ENCODE measurements at regions not wholly inside any gene's neighbourhood (a gene's known extent, or its start where the extent isn't known, plus 50 kb on each side); places are given as distances from the start of the nearest gene placed in this dataset.

- Histone ChIP-seq H3K36me3 (ENCODE audit: control insufficient read depth, insufficient read depth, low read length) (no peaks in the 10 kb centered on the region), H3K9ac (ENCODE audit: low read depth, low read length) (no peak overlapping the region), H4K8ac (ENCODE audit: low read depth in 2 of 2, low read length in 2 of 2) (peak overlapping the region in 1 of 2 experiments; percentile 68; a peak in 3 of 4 replicates), H2BK20ac (ENCODE audit: low read depth, low read length) (peak overlapping the region; percentile 59; the same call in 1 of the 2 replicates), H2BK15ac (ENCODE audit: low read depth, low read length) (no peak overlapping the region), H3K23ac (ENCODE audit: low read depth, low read length) (no peak overlapping the region), H2AK9ac (replicated peaks; ENCODE audit: low read depth, low read length, poor library complexity) (no peak overlapping the region), H3K14ac (replicated peaks; ENCODE audit: low read depth, low read length) (peak overlapping the region; percentile 58; the same call in 1 of the 2 replicates), H3K27ac (ENCODE audit: insufficient read depth, low read length) (no peak overlapping the region; the same call in 1 of the 2 replicates), H3K27me3 (ENCODE audit: control insufficient read depth, insufficient read depth, low read length) (no peaks in the 10 kb centered on the region), H3K79me1 (ENCODE audit: low read depth in 1 of 2, low read length in 2 of 2) (no peaks in the 10 kb centered on the region), H3K4ac (ENCODE audit: low read depth, low read length) (peak overlapping the region; percentile 69), H3K4me1 (ENCODE audit: control insufficient read depth, insufficient read depth, low read length) (peaks cover 7% of the 10 kb centered on the region), H2BK120ac (ENCODE audit: low read depth, low read length) (peak overlapping the region; percentile 74), H3K9me1 (ENCODE audit: insufficient read depth, low read length) (peaks cover 5% of the 10 kb centered on the region; the same call in 1 of the 2 replicates), H4K91ac (ENCODE audit: insufficient read depth, low read depth, low read length) (peak overlapping the region; percentile 50; the same call in 1 of the 2 replicates), H2BK5ac (ENCODE audit: low read depth, low read length, poor library complexity, severe bottlenecking) (peak overlapping the region; percentile 21), H3K18ac (ENCODE audit: low read depth, low read length) (peak overlapping the region; percentile 45; the same call in 1 of the 2 replicates), H3K4me3 (ENCODE audit: insufficient read depth, low read depth, low read length) (no peak overlapping the region), H3K56ac (ENCODE audit: extremely low read depth, insufficient read depth, low read length) (no peak overlapping the region), H3K9me3 (ENCODE audit: control insufficient read depth, insufficient read depth, low read length) (no peaks in the 10 kb centered on the region), H2AK5ac (ENCODE audit: low read depth, low read length) (peak overlapping the region; percentile 68), H2AFZ (replicated peaks; ENCODE audit: low read length, poor library complexity) (peak overlapping the region; percentile 76), H4K5ac (ENCODE audit: low read depth, low read length) (no peak overlapping the region), H4K20me1 (ENCODE audit: insufficient read depth, low read length) (no peaks in the 10 kb centered on the region), H3K4me2 (ENCODE audit: low read depth, low read length) (peak overlapping the region; percentile 30; the same call in 1 of the 2 replicates)
- WGBS, 2 experiments (ENCODE audit: extremely low coverage in 2 of 2, insufficient read length in 1 of 2), result 100% methylated on average over 1 of the region's 1 CpG; no CpG with 5 or more reads in 1 of the 2 experiments
- BruUV-seq (replicated peaks), result no TSS peak
- POLR2A ChIA-PET (ENCODE audit: unreplicated experiment), result interaction anchor here (0.6 kb wide), 1 partner anchor 42 kb away, joined by 3 read pairs; no protein-coding TSS in a partner anchor
- ATAC-seq (ENCODE audit: low read depth), result peak; percentile 73
- in situ Hi-C loops (cut with MboI; ENCODE audit: low sequenced_read_pairs) (no loop called here), dilution Hi-C loops (cut with HindIII; ENCODE audit: low sequenced_read_pairs, unreplicated experiment) (no loop called here), intact Hi-C loops (cut with micrococcal nuclease) (loop anchor here (1.0 to 5.0 kb wide), 2 partner anchors 298 to 314 kb away; no protein-coding TSS in a partner anchor)
- DNase-seq, result peak; percentile 68
- TF ChIP-seq ELK1 (IDR thresholded peaks at IDR 0.05; ENCODE audit: borderline replicate concordance, low read depth, low read length), result no peak
- TF ChIP-seq SMC3 (IDR thresholded peaks at IDR 0.05; ENCODE audit: low read depth, low read length), result no peak
- TF ChIP-seq CEBPB (IDR thresholded peaks at IDR 0.05; ENCODE audit: low read depth, low read length), result peak; percentile 68; the same call in 1 of the 2 replicates
- TF ChIP-seq FOS (IDR thresholded peaks at IDR 0.05; ENCODE audit: low read depth, low read length), result peak; percentile 19; the same call in 1 of the 2 replicates
- TF ChIP-seq BHLHE40 (IDR thresholded peaks at IDR 0.05; ENCODE audit: low read depth, low read length), result no peak
- CTCF ChIA-PET, result no interaction called here
Observed at GRCh38 chr6:119446115-119446554, 96.6 kb upstream of the MAN1A1 start.

All from IMR-90 (cell line).